ENCODE measurements at regions not wholly inside any gene's neighbourhood (a gene's known extent, or its start where the extent isn't known, plus 50 kb on each side); places are given as distances from the start of the nearest gene placed in this dataset.

DNA sequence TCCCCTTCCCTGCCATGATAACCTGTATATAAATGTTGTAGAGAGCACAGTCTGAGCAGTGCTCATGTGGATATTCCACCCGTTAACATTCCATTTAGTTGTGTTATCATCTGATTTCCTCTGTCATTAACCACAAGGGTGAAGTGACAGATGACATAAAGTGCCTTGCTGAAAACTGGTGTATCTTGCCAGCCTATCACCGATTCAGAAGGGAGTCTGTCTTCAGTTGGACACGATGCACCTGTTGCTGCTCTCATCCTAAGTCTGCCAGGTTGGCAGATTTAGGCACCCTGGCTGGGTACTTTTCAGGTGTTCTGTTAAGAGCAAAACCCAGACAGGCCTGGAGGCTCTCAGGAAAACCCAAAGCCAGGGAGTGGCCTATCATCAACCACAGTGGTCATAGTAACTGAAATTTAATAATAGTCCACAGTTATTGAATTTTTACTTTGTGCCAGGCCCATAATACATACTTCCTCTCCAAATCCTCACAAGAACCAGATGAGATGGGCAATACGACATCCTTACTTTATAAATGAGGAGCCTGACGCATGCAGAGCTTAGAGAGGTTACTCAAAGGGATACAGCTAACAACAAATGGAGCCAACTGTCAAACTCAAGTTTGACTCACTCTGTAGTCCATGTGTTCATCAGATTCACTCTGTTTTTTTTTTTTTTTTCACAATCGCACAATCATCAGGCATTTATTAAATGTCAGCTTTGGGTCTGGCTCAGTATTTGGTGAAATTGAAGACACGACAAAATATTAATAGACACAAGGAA is 100.7 kb upstream of the SPRY4 start:
- TF ChIP-seq, protein P1, sequence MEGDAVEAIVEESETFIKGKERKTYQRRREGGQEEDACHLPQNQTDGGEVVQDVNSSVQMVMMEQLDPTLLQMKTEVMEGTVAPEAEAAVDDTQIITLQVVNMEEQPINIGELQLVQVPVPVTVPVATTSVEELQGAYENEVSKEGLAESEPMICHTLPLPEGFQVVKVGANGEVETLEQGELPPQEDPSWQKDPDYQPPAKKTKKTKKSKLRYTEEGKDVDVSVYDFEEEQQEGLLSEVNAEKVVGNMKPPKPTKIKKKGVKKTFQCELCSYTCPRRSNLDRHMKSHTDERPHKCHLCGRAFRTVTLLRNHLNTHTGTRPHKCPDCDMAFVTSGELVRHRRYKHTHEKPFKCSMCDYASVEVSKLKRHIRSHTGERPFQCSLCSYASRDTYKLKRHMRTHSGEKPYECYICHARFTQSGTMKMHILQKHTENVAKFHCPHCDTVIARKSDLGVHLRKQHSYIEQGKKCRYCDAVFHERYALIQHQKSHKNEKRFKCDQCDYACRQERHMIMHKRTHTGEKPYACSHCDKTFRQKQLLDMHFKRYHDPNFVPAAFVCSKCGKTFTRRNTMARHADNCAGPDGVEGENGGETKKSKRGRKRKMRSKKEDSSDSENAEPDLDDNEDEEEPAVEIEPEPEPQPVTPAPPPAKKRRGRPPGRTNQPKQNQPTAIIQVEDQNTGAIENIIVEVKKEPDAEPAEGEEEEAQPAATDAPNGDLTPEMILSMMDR (IDR thresholded peaks at IDR 0.05): no peak
- TF ChIP-seq POLR2A (IDR thresholded peaks at IDR 0.05): no peak

Data from heart left ventricle (tissue), 13 donors.